ENCODE measurements at regions not wholly inside any gene's neighbourhood (a gene's known extent, or its start where the extent isn't known, plus 50 kb on each side); places are given as distances from the start of the nearest gene placed in this dataset.

DNA sequence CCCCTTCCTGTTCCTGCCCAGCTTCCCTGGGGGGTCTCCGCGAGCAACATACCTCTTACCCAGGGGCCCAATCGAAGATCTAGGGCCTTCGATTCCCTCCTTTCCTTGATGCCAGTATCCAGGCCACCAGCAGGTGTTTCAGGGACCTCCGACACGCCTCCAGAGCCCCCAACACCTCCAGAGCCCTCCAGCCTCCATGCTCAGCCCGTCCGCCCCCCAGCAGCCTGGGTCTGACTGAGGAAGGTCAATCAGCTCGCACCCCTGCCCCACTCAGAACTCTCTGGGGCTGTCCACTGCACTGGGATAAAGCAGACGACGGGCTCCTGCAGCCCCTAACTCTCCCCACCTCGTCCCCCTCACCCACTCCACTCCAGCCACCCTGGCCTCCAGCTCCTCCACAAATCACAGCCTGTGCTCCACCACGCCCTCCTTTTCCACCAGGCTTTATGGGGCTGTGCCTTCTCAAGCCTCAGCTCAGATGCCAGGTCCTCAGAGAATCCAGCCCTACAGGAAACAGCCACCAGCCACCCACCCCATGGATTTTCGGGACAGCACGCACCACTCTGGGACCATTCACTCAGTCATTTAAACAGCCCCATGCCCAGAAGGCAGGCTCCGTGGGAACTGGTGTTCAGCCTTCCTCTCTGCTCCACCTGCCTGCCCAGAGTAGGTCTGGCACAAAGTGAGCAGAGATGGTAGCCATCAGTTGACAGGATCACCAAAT, 247.1 kb downstream of the RBFOX3 start:
- Mint-ChIP-seq H3K9me3 (no peaks in the 10 kb centered on the region), H3K36me3 (ENCODE audit: low read depth) (no peaks in the 10 kb centered on the region), H3K27ac (no peak overlapping the region), H3K27me3 (ENCODE audit: low read depth) (no peaks in the 10 kb centered on the region), H3K4me3 (no peak overlapping the region), H3K4me1 (ENCODE audit: low read depth) (no peaks in the 10 kb centered on the region)

DNA sequence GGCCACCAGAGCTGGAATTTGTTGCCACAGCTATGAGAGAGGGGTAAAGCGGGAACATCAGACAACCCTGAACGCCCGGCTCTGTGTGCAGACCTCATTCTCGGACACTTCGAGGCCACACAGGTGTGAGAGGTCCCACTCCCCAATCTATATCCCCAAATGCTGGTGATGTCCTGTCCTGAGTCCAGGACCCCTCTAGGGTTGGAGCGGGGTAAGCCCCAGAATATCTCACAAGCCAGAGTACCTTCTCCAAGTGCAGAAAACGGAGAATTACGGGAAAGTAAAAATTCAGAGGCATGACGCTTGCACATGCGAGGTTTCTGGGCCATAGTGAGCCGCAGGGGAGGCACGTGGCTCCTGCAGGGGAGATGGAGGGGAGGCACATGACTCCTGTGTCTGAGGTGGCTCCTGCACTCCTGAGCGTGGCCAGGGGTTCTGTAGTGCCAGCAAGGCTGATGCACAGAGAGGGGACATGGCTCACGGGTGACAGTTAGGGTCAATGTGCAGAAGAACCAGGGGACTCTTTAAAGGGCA, 248.0 kb downstream of the RBFOX3 start:
- no peak overlapping the region for H3K27ac Mint-ChIP-seq
- H3K4me1 Mint-ChIP-seq (ENCODE audit: low read depth): no peaks in the 10 kb centered on the region
- no peaks in the 10 kb centered on the region for H3K9me3 Mint-ChIP-seq
- no peaks in the 10 kb centered on the region for H3K27me3 Mint-ChIP-seq (ENCODE audit: low read depth)
- H3K4me3 Mint-ChIP-seq: no peak overlapping the region
- H3K36me3 Mint-ChIP-seq (ENCODE audit: low read depth): no peaks in the 10 kb centered on the region

DNA sequence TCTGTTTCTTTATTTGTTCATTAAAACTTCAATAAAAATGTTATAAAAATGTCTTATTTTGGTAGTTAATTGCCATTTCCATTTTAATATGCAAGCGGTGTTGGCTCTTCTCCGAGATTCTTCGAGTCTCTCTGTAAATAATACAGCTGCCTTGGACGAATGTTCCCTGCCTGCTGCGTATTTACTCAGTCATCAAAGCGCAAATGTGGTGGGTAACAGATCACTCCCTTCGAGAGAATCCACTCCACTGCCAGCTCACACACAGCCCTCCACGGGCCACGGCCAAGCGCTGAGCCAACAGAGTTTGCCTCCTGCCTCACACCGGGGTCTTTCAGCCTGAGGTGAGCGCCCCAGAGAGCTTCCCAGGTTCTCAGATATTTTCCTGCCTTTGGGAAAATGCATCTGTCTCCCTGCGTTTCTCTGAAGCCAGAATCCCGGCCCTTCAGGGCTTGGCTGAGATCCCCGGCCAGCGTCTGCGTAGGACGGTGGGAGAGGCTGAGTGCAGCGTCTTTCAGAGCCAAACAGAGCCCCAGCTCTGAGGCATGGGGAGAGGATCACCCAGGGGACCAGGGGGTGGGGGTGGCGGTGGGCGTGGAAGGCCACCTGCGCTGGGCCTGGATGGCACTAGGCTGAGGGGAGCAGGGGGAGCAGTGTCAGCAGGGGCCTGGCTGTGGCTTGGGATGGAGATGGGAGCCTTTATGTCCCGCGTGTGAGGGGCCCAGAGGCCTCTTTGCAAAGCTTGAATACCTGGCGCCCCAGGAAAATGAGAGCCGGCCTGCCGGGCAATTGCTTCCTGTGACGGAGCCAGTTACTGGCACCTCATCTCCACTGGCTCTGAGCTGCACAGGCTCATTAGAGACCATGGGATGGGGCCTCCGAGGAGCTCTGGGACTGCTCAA, 248.7 kb downstream of the RBFOX3 start:
- H3K36me3 Mint-ChIP-seq (ENCODE audit: low read depth): no peaks in the 10 kb centered on the region
- no peaks in the 10 kb centered on the region for H3K9me3 Mint-ChIP-seq
- H3K27me3 Mint-ChIP-seq (ENCODE audit: low read depth): no peaks in the 10 kb centered on the region
- no peak overlapping the region for H3K4me3 Mint-ChIP-seq
- H3K4me1 Mint-ChIP-seq (ENCODE audit: low read depth): no peaks in the 10 kb centered on the region
- no peak overlapping the region for H3K27ac Mint-ChIP-seq

DNA sequence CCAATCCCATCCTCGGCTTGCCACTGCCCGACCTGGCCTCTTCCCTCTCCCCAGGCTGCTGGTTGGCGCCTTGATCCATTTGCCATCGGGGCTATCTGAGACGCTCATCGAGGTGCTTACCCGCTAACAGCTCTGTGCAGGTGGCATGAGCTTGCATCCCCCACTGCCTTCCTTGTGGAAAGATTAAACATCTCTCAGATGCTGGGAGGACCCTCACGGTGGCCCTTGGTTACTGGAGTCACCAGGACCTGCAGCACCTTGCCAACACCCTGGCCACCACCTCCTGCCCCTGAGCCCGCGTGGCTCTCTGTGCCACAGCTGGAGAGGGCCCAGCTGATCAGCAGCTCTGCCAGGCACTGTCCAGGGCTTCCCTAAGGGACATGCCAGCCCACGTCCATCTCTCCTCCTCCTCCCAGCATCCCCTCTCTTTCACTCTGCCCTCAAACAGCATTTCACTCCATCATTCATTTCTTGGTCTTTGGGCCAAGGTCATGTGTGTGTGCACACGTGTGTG, 249.6 kb downstream of the RBFOX3 start:
- no peaks in the 10 kb centered on the region for H3K9me3 Mint-ChIP-seq
- no peak overlapping the region for H3K4me3 Mint-ChIP-seq
- no peaks in the 10 kb centered on the region for H3K4me1 Mint-ChIP-seq (ENCODE audit: low read depth)
- no peak overlapping the region for H3K27ac Mint-ChIP-seq
- H3K36me3 Mint-ChIP-seq (ENCODE audit: low read depth): no peaks in the 10 kb centered on the region
- H3K27me3 Mint-ChIP-seq (ENCODE audit: low read depth): no peaks in the 10 kb centered on the region

DNA sequence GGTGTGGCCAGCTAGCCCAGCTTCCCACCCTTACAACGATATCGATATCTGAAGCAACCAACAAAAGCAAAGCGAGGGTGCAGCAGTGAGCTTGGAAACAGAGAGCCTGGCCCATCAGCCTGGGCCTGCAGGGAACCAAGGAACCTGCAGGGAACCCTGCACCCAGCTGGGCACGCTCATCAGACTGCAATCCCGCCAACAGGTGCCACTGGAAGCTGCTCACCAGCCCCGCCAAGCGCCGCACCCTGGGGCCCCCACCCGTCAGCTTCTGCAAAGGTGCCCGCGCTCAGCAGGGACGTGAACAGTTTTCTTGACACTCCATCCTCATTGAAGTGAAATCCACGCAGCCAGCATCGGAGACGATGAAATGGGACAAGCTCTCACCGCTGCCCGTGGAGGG, 250.7 kb downstream of the RBFOX3 start:
- no peak overlapping the region for H3K27ac Mint-ChIP-seq
- no peaks in the 10 kb centered on the region for H3K27me3 Mint-ChIP-seq (ENCODE audit: low read depth)
- H3K36me3 Mint-ChIP-seq (ENCODE audit: low read depth): no peaks in the 10 kb centered on the region
- no peak overlapping the region for H3K4me3 Mint-ChIP-seq
- no peaks in the 10 kb centered on the region for H3K9me3 Mint-ChIP-seq
- H3K4me1 Mint-ChIP-seq (ENCODE audit: low read depth): no peaks in the 10 kb centered on the region

DNA sequence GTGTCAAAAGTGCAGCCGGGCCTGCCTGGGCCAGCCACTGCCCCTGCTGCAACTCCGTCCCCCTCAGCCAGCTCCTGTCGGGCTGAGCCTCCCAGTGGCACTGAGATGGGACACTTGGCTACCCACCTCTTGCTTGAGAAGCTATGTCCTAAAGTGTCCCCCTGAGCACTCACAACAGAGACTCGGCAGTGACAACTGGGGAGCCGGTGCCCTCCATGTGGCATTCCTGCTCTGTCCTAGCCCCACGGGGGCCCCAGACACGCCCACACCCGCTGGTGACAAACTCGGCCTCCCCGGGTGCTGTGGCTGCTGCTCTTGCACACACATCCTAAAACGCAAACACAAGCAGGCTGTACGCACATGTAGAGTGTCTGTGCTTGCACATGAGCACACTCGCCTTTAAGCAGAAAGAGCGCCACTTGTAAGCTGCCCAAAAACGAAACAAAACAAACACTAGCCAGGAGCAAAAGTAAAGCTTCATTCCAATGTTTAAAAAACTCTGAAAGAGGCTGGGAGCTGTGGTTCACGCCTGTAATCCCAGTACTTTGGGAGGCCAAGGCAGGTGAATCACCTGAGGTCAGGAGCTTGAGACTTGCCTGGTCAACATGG, 253.9 kb downstream of the RBFOX3 start:
- no peaks in the 10 kb centered on the region for H3K36me3 Mint-ChIP-seq (ENCODE audit: low read depth)
- no peaks in the 10 kb centered on the region for H3K4me1 Mint-ChIP-seq (ENCODE audit: low read depth)
- H3K9me3 Mint-ChIP-seq: peaks cover 6% of the 10 kb centered on the region
- H3K27me3 Mint-ChIP-seq (ENCODE audit: low read depth): no peaks in the 10 kb centered on the region
- H3K27ac Mint-ChIP-seq: no peak overlapping the region
- no peak overlapping the region for H3K4me3 Mint-ChIP-seq

DNA sequence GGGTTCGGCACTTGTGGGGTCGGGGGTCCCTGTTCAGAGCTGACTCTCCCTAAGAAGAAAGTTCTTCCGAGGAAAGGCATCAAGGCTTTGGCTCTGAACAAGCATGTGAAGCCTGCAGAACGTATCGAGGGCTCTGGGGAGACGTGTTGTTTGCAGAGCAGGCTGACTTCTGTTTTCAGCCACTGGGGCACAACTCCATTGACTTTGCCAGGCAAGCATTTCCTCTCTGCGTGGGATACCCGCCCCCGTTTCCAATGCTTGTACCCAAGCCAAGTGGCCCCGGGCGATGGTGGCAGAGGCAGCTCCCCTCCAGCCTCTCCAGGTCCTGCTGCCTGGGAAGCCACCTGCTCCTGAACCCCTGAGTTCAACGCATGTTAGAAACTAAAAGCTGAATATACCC, 255.7 kb downstream of the RBFOX3 start:
- Mint-ChIP-seq H3K4me1 (ENCODE audit: low read depth) (no peaks in the 10 kb centered on the region), H3K4me3 (no peak overlapping the region), H3K27ac (no peak overlapping the region), H3K36me3 (ENCODE audit: low read depth) (no peaks in the 10 kb centered on the region), H3K27me3 (ENCODE audit: low read depth) (no peaks in the 10 kb centered on the region), H3K9me3 (peaks cover 11% of the 10 kb centered on the region)

DNA sequence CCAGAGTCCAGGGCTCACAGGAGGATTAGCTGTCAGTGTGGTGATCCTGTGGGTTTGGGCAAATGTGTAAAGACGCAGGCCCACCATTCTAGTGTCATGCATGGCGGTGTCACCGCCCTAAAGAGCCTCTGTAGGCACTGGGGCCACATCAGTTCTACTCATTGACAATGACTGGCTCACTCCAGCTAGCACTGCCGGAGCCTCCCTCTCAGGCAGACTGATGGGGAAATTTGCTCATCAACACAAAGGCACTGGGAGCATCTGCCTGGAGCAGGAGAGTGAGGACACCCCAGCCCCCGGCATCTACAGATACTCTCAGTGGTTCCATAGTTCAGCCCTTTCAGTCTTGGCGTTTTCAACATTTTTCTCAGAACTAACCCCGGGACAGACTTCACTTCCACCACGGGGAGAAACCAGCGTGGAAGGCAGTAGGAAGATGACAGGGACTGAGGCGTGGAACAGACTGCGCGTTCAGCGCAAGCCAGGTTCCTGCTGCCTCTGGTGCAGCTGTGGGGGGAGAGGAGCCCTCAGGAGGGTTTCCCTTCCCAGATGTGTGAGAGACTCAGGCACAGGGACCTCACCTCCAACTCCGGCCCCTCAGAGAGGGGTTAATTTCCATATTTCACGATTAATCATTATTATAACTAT, 256.6 kb downstream of the RBFOX3 start:
- peaks cover 11% of the 10 kb centered on the region for H3K9me3 Mint-ChIP-seq
- H3K4me1 Mint-ChIP-seq (ENCODE audit: low read depth): no peaks in the 10 kb centered on the region
- no peak overlapping the region for H3K27ac Mint-ChIP-seq
- no peaks in the 10 kb centered on the region for H3K27me3 Mint-ChIP-seq (ENCODE audit: low read depth)
- no peak overlapping the region for H3K4me3 Mint-ChIP-seq
- H3K36me3 Mint-ChIP-seq (ENCODE audit: low read depth): no peaks in the 10 kb centered on the region

DNA sequence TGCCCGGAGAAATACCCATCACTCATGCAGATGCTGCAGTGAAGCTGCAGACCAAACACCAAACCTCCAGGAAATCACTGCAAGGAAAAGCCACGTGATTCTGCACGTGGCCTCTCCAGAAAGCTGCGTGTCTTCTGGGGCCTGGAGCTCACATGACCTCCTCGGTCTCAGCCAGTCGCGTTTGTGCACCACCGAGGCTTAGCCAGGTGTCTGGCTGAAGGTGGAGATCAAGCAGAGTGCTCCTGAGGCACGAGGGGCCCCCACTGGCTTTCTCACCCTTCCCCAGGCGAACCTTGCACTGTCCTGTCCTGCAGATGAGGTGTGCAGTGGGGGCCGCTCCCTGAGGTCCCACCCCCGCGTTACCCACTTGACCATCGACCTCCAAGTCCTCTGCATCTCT, 257.3 kb downstream of the RBFOX3 start:
- Mint-ChIP-seq H3K27me3 (ENCODE audit: low read depth) (no peaks in the 10 kb centered on the region), H3K4me3 (no peak overlapping the region), H3K4me1 (ENCODE audit: low read depth) (no peaks in the 10 kb centered on the region), H3K27ac (no peak overlapping the region), H3K9me3 (peaks cover 11% of the 10 kb centered on the region), H3K36me3 (ENCODE audit: low read depth) (no peaks in the 10 kb centered on the region)

DNA sequence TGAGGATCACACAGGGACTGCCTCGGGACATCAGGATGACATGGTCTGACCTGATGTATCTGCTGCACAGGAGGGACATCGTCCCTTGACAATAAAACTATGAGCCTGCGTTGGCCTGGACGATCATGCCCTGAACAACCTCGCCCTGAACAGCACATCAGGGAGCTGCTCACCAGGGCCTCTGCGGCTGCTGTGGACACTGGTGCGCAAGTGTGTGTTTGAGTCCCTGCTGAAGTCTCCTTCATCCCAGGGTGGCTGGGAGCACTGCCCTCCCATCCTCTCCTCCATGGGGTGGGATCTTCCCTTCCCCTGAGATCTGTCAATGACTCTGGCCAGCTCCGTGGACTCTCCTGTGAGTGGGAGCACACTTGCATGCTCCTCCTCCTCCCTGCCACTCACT, 257.8 kb downstream of the RBFOX3 start:
- H3K27me3 Mint-ChIP-seq (ENCODE audit: low read depth): no peaks in the 10 kb centered on the region
- peaks cover 11% of the 10 kb centered on the region for H3K9me3 Mint-ChIP-seq
- no peak overlapping the region for H3K27ac Mint-ChIP-seq
- no peaks in the 10 kb centered on the region for H3K36me3 Mint-ChIP-seq (ENCODE audit: low read depth)
- no peak overlapping the region for H3K4me3 Mint-ChIP-seq
- H3K4me1 Mint-ChIP-seq (ENCODE audit: low read depth): no peaks in the 10 kb centered on the region

DNA sequence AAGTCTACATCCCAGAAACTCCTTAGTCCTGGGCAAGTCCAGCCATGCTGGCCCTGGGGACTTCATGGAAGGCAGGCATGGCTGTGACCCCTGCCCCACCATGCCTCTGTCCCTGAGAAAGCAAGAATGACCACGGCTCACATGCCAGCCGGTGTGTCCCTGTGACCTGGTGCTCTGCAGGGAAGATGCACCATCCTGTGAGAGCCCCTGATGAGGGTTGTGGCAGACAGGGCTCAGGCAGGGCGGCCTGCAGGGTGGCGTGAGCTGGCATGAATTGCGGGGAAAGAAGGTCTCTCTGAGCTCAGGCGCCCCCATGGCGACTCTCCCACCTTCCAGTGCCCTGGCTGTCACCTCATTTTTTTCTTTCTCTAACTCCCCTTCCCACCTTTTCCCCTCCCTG, 260.3 kb downstream of the RBFOX3 start:
- Mint-ChIP-seq H3K9me3 (peaks cover 11% of the 10 kb centered on the region), H3K4me1 (ENCODE audit: low read depth) (no peaks in the 10 kb centered on the region), H3K36me3 (ENCODE audit: low read depth) (no peaks in the 10 kb centered on the region), H3K27me3 (ENCODE audit: low read depth) (peaks cover 15% of the 10 kb centered on the region), H3K4me3 (no peak overlapping the region), H3K27ac (no peak overlapping the region)

DNA sequence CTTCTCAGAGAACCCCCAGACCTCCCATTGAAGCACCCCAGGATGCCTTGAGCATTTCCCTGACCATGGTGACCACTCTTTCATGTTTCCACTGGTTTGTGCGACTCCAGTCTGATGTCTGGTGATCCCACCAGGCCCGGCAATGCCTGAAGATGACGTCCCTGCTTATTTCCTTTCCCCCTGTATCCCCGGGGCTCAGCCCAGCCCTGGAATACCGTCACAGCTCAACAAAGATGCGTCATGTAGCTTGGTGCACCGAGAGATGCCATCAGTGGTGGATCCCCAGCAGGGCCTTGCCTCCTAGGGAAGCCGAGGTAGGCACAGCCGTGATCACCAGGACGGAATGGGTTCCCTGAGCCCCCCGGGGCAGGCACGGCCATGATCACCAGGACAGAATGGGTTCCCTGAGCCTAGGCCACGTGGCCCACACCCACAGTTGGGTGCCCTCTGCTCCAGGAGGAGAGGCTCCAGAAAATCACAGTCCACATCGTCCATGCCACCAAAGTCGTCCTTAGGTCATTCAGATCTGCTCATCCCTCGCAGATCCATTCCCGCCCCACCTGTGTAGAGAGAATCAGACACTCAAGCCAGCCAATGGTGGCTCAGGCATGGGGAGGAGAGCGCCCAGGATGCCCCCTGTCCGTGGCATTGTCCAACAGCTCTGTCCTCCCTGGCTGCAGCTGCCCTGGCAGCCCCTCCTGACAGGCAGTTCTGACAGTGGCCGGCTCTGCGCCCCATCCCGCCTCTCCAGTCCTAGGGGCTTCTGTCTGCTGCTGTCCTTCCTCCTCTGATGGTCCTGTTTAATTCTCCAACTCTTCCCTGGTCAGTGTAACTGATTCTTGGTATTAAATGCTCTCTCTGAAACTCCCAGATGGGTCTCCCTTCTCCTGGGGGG, 261.1 kb downstream of the RBFOX3 start:
- H3K4me3 Mint-ChIP-seq: no peak overlapping the region

DNA sequence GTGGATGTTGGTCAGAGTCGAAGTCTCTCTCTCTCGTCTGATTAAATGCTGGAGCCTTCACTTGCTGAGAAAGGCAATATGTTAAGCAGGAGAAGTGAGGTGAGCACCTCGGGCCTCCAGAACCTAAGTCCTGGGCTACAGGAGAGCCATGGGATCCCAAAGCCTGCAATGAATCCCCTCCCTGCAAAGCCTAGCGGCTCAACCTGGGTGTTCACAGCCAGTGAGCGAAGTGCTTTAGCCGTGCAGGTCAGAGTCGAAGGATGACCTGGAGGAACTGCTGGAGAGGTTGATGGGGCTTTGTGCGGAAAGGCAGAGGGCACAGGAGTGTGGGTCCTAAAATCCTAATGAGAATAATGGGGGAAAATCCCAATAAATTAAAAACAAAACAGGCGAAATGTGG, 267.8 kb downstream of the ENGASE start:
- H3K27me3 Mint-ChIP-seq (ENCODE audit: low read depth): peaks cover 18% of the 10 kb centered on the region
- no peaks in the 10 kb centered on the region for H3K36me3 Mint-ChIP-seq (ENCODE audit: low read depth)
- H3K4me1 Mint-ChIP-seq (ENCODE audit: low read depth): no peaks in the 10 kb centered on the region
- no peak overlapping the region for H3K4me3 Mint-ChIP-seq
- H3K9me3 Mint-ChIP-seq: no peaks in the 10 kb centered on the region
- H3K27ac Mint-ChIP-seq: no peak overlapping the region

More for the DNA sequence above, 261.1 kb downstream of the RBFOX3 start:
- H3K36me3 Mint-ChIP-seq (ENCODE audit: low read depth): no peaks in the 10 kb centered on the region
- H3K27me3 Mint-ChIP-seq (ENCODE audit: low read depth): peaks cover 23% of the 10 kb centered on the region
- no peaks in the 10 kb centered on the region for H3K4me1 Mint-ChIP-seq (ENCODE audit: low read depth)
- peaks cover 11% of the 10 kb centered on the region for H3K9me3 Mint-ChIP-seq
- no peak overlapping the region for H3K27ac Mint-ChIP-seq

Data from T-helper 1 cell treated with Interleukin-12 subunit alpha and Interleukin-12 subunit beta and Interleukin-4 antibody, amounts not matched to agents 30 μg/mL and 1 μg/mL, for 36 hours (primary cell).